ENCODE measurements at regions not wholly inside any gene's neighbourhood (a gene's known extent, or its start where the extent isn't known, plus 50 kb on each side); places are given as distances from the start of the nearest gene placed in this dataset.

DNA sequence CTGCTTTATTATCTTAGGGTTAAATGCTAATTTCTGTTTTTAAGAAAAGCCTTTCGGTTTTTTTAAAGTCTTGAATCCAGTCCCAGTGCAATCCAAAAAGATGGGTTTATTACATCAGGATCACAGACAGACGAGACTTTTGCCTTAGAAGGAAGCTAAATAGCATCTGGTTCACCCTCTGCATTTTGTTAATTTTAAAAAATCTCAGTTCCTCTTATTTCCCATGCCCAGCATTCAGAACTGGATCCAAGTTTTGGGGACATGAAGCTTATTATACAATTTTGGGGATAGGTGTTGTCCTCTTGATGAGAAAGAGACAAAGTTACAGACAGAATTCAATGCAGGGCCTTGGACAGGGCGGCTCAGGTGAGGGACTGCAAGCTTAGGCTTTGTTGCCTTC lies 181.5 kb upstream of the LYSMD4 start:
- ATAC-seq (no peak), DNase-seq (no peak)
- Histone ChIP-seq H3K36me3 (no peaks in the 10 kb centered on the region), H3K4me3 (no peak overlapping the region), H3K9me3 (no peaks in the 10 kb centered on the region), H3K27me3 (no peaks in the 10 kb centered on the region), H3K27ac (no peak overlapping the region), H3K4me1 (peaks cover 0 to 11% (median 0%) of the 10 kb centered on the region in 12 donors)
- TF ChIP-seq, protein P1, sequence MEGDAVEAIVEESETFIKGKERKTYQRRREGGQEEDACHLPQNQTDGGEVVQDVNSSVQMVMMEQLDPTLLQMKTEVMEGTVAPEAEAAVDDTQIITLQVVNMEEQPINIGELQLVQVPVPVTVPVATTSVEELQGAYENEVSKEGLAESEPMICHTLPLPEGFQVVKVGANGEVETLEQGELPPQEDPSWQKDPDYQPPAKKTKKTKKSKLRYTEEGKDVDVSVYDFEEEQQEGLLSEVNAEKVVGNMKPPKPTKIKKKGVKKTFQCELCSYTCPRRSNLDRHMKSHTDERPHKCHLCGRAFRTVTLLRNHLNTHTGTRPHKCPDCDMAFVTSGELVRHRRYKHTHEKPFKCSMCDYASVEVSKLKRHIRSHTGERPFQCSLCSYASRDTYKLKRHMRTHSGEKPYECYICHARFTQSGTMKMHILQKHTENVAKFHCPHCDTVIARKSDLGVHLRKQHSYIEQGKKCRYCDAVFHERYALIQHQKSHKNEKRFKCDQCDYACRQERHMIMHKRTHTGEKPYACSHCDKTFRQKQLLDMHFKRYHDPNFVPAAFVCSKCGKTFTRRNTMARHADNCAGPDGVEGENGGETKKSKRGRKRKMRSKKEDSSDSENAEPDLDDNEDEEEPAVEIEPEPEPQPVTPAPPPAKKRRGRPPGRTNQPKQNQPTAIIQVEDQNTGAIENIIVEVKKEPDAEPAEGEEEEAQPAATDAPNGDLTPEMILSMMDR (IDR thresholded peaks at IDR 0.05), result no peak
- no peak for TF ChIP-seq POLR2A (IDR thresholded peaks at IDR 0.05)
- intact Hi-C loops (cut with DNase I), result loop anchor here in 1 of 10 donors (10.0 kb wide), 1 partner anchor 640 kb away; no protein-coding TSS in a partner anchor
- WGBS, 4 donors, result 81 to 90% (median 86%) methylated on average over 3 of the region's 3 CpGs

DNA sequence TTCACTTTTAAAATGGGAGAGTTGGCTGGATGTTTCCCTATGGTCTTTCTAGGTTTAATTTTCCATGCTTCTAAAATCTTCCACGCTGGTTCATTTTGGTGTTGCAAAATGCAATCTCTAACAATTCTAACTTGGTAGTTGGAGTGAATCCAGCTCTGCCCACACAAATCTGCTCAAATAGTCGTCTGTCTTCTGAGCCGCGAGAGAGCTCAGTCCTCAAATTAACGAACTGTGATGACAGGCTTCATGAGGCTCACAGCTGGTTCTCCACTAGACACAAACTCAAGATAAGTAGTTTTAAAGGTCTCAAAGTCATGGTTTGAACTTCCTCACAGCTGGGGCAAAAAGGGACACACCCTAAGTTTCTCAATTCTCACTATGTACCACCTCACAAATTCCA lies 178.6 kb upstream of the LYSMD4 start:
- TF ChIP-seq, protein P1 (IDR thresholded peaks at IDR 0.05), result no peak
- TF ChIP-seq POLR2A (IDR thresholded peaks at IDR 0.05), result no peak
- Histone ChIP-seq H3K36me3 (no peaks in the 10 kb centered on the region), H3K4me1 (peaks cover 0 to 6% (median 0%) of the 10 kb centered on the region in 12 donors), H3K27me3 (no peaks in the 10 kb centered on the region), H3K9me3 (no peaks in the 10 kb centered on the region), H3K27ac (no peak overlapping the region), H3K4me3 (no peak overlapping the region)
- DNase-seq (peak in 2 of 5 donors; percentile 31 to 47), ATAC-seq (peak in 2 of 4 donors; percentile 68 to 80)
- 42 to 49% (median 44%) methylated on average over 5 of the region's 5 CpGs for WGBS, 4 donors
- intact Hi-C loops (cut with DNase I), result loop anchor here in 2 of 10 donors (2.0 to 10.0 kb wide), 2 partner anchors 637 to 639 kb away; no protein-coding TSS in a partner anchor

DNA sequence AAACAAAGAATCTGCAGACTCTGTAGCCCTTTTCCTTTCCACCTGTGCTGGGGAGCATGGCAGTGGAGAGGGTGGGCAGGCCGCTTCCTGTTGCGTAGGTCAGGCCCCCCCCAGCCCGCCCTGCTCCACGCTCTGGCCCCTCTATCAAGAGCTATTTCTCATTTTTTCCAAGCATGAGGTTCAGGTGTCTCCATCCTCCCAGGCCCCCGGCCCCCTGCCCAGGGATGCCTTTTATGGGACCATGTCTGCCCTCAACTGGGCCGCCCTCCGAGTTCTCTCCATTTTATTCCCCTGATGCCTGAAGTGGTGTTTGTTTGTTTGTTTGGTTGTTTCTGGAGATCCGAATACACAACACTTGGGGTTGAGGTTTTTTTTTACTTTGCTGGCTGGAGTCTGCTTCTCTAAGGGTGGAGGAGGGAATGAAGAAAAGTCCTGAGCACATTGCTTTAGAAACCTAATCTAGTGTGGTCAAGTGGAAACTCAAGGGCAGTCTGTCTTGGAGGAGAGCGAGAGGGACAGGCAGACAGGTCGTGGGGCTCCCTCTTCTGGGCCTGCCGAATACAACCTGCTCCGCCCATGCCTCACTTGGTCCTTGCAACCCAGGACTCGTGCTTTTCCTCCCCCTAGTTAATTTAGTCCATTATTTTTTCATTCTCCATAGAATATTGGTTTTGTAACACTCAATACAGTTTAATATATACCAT lies 176.5 kb upstream of the LYSMD4 start:
- peak in 1 of 5 donors; percentile 43 for DNase-seq
- H3K4me1 ChIP-seq, result no peaks in the 10 kb centered on the region
- no peak overlapping the region for H3K4me3 ChIP-seq
- H3K27me3 ChIP-seq, result no peaks in the 10 kb centered on the region
- H3K36me3 ChIP-seq, result no peaks in the 10 kb centered on the region
- peak in 3 of 4 donors; percentile 78 to 89 (median 86) for ATAC-seq
- intact Hi-C loops (cut with DNase I), result loop anchor here in 3 of 10 donors (2.0 to 10.0 kb wide), 3 partner anchors 95 to 637 kb away; no protein-coding TSS in a partner anchor
- WGBS, 4 donors, result 70 to 73% (median 71%) methylated on average over 13 of the region's 13 CpGs
- H3K9me3 ChIP-seq, result no peaks in the 10 kb centered on the region
- no peak overlapping the region for H3K27ac ChIP-seq
- no peak for TF ChIP-seq POLR2A (IDR thresholded peaks at IDR 0.05)
- TF ChIP-seq, protein P1 (IDR thresholded peaks at IDR 0.05), result peak in 11 of 12 donors; percentile 8 to 53 (median 39)

DNA sequence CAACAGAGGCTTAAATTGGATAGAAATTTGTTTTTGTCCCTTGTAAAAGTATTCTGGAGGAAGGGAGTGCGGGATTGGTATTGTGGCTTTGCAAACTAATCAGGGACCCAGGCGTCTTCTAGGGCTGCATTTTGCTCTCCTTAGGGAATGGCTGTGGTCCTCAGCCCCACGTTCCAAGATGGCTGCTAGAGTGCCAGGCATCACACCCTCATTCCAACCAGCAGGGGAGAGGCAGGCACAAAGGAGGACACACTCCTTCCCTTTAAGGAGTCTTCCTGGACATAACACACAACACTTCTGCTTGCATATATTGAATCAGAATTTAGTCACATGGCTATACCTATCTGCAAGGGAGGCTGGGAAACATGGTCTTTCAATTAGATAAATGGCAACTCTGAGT lies 174.5 kb upstream of the LYSMD4 start:
- no peak overlapping the region for H3K27ac ChIP-seq
- no peak for TF ChIP-seq POLR2A (IDR thresholded peaks at IDR 0.05)
- TF ChIP-seq, protein P1 (IDR thresholded peaks at IDR 0.05), result no peak
- no peaks in the 10 kb centered on the region for H3K9me3 ChIP-seq
- DNase-seq (no peak), ATAC-seq (no peak)
- H3K4me1 ChIP-seq, result no peaks in the 10 kb centered on the region
- WGBS, 4 donors, result 91 to 99% (median 95%) methylated on average over 3 of the region's 3 CpGs
- intact Hi-C loops (cut with DNase I), result loop anchor here in 2 of 10 donors (10.0 kb wide), 2 partner anchors 93 to 633 kb away; no protein-coding TSS in a partner anchor
- no peaks in the 10 kb centered on the region for H3K27me3 ChIP-seq
- H3K36me3 ChIP-seq, result no peaks in the 10 kb centered on the region
- no peak overlapping the region for H3K4me3 ChIP-seq
